Endothelial cell of hepatic sinusoid (primary cell): ENCODE measurements at regions not wholly inside any gene's neighbourhood (a gene's known extent, or its start where the extent isn't known, plus 50 kb on each side); places are given as distances from the start of the nearest gene placed in this dataset.

Source experiments
- in situ Hi-C: cut with HindIII; loops from 2 replicates; pipeline ENCODE4 v1.10.0; 2017; ENCODE audit warnings: low sequenced_read_pairs

GRCh38 chr1:58312971-58313563 is 233.5 kb downstream of the OMA1 start:
- in situ Hi-C loops = no loop called here

GRCh38 chr1:58312461-58312860 is 234.1 kb downstream of the OMA1 start:
- in situ Hi-C loops = no loop called here

- in situ Hi-C loops = no loop called here
Observed at GRCh38 chr1:58310881-58311280, 235.6 kb downstream of the OMA1 start.

- in situ Hi-C loops = no loop called here
Observed at GRCh38 chr1:58310469-58310868, 236.1 kb downstream of the OMA1 start.

GRCh38 chr1:58308206-58308605 is 238.3 kb downstream of the OMA1 start:
- in situ Hi-C loops = no loop called here

- in situ Hi-C loops = no loop called here
Observed at GRCh38 chr1:58307431-58307830, 239.1 kb downstream of the OMA1 start.

GRCh38 chr1:58305622-58306021 is 240.9 kb downstream of the OMA1 start:
- in situ Hi-C loops = no loop called here

GRCh38 chr1:58304346-58304975 is 242.1 kb downstream of the OMA1 start:
- in situ Hi-C loops = no loop called here

- in situ Hi-C loops = no loop called here
Observed at GRCh38 chr1:58303841-58304240, 242.7 kb downstream of the OMA1 start.

- in situ Hi-C loops = no loop called here
Observed at GRCh38 chr1:58293388-58293787, 253.1 kb downstream of the OMA1 start.

- in situ Hi-C loops = no loop called here
Observed at GRCh38 chr1:58290685-58291372, 255.7 kb downstream of the OMA1 start.

- in situ Hi-C loops = no loop called here
Observed at GRCh38 chr1:58288624-58289142, 257.8 kb downstream of the OMA1 start.

GRCh38 chr1:58287894-58288623 is 258.5 kb downstream of the OMA1 start:
- in situ Hi-C loops = no loop called here

GRCh38 chr1:58284225-58284510 is 262.4 kb downstream of the OMA1 start:
- in situ Hi-C loops = no loop called here

GRCh38 chr1:58283388-58284224 is 262.9 kb downstream of the OMA1 start:
- in situ Hi-C loops = no loop called here

GRCh38 chr1:58282623-58283387 is 263.7 kb downstream of the OMA1 start:
- in situ Hi-C loops = no loop called here

GRCh38 chr1:58266242-58266641 is 280.3 kb downstream of the OMA1 start:
- in situ Hi-C loops = no loop called here

- in situ Hi-C loops = no loop called here
Observed at GRCh38 chr1:58264462-58264861, 282.1 kb downstream of the OMA1 start.

GRCh38 chr1:58262702-58263101 is 283.8 kb downstream of the OMA1 start:
- in situ Hi-C loops = no loop called here

- in situ Hi-C loops = no loop called here
Observed at GRCh38 chr1:58258082-58258481, 288.4 kb downstream of the OMA1 start.
